SK-N-SH (cell line): ENCODE measurements at regions not wholly inside any gene's neighbourhood (a gene's known extent, or its start where the extent isn't known, plus 50 kb on each side); places are given as distances from the start of the nearest gene placed in this dataset.

Experiments used
- CTCF ChIA-PET: fragments of 300-600, 350-600 bp; formaldehyde crosslinking; extraction: SDS; loops from one replicate; lab custom pipeline; 2021; lab: Yijun Ruan, JAX
- POLR2A ChIA-PET: fragments of 350-600 bp; sonication (Branson Sonifier 250); formaldehyde crosslinking; extraction: SDS; loops from one replicate; lab custom pipeline; 2020; ENCODE audit warnings: antibody characterized with exemption, inconsistent platforms; lab: Yijun Ruan, JAX
- DNase-seq: peaks from one replicate; pipeline ENCODE4 v3.0.0; 2012
- H2AFZ ChIP-seq: fragments of 200-600 bp; sonication (generic); 2 replicates; pipeline ENCODE4 v1.8.1; 2016; ENCODE audit warnings: antibody characterized with exemption, mild to moderate bottlenecking, low read depth
- H3F3A ChIP-seq: fragments of 200-600 bp; sonication (generic); replicated peaks from 2 replicates; pipeline ENCODE3; 2016; ENCODE audit warnings: antibody characterized with exemption, mild to moderate bottlenecking; ENCODE audit not compliant: insufficient read depth
- H3K27ac ChIP-seq, 2 experiments: fragments of 200-500 bp in 1 of 2; fragments of 200-600 bp in 1 of 2; sonication (Bioruptor generic) in 1 of 2; sonication (generic), shearing (Covaris generic) in 1 of 2; 2 replicates each; pipeline versions ENCODE4 v1.5.1 to v1.6.1; 2014 to 2016; ENCODE audit warnings: low read depth in 2 of 2, inconsistent platforms in 1 of 2, low read length in 1 of 2, mild to moderate bottlenecking in 1 of 2, mixed read lengths in 1 of 2
- H3K27me3 ChIP-seq: fragments of 200-600 bp; sonication (generic), shearing (Covaris generic); 2 replicates; pipeline ENCODE4 v1.6.1; 2016; ENCODE audit warnings: mixed run types; ENCODE audit not compliant: insufficient read depth
- H3K36me3 ChIP-seq, 2 experiments: fragments of 200-500 bp in 1 of 2; fragments of 200-600 bp in 1 of 2; sonication (Bioruptor generic) in 1 of 2; sonication (generic) in 1 of 2; replicated peaks in 1 of 2; 2 replicates each; pipeline versions ENCODE3 to v1.5.1; 2014 to 2016; ENCODE audit warnings: low read length in 1 of 2, mild to moderate bottlenecking in 1 of 2; ENCODE audit not compliant: insufficient read depth in 2 of 2, control insufficient read depth in 1 of 2
- H3K4me1 ChIP-seq, 2 experiments: fragments of 200-500 bp in 1 of 2; fragments of 200-600 bp in 1 of 2; sonication (Bioruptor generic) in 1 of 2; sonication (generic), shearing (Covaris generic) in 1 of 2; 2 replicates each; pipeline versions ENCODE4 v1.5.1 to v1.6.1; 2014 to 2016; ENCODE audit warnings: low read depth in 1 of 2, low read length in 1 of 2, mixed run types in 1 of 2; ENCODE audit not compliant: insufficient read depth in 2 of 2, control insufficient read depth in 1 of 2
- H3K4me2 ChIP-seq: fragments of 200-600 bp; sonication (generic), shearing (Covaris generic); 2 replicates; pipeline ENCODE4 v1.6.1; 2017; ENCODE audit warnings: mixed run types
- H3K4me3 ChIP-seq, 2 experiments: fragments of 200-500 bp in 1 of 2; fragments of 200-600 bp in 1 of 2; sonication (Bioruptor generic) in 1 of 2; sonication (generic), shearing (Covaris generic) in 1 of 2; 2 replicates each; pipeline versions ENCODE4 v1.5.1 to v1.8.1; 2014 to 2016; ENCODE audit warnings: low read depth in 2 of 2, inconsistent platforms in 1 of 2, low read length in 1 of 2, mild to moderate bottlenecking in 1 of 2, mixed read lengths in 1 of 2, moderate library complexity in 1 of 2
- H3K79me2 ChIP-seq: fragments of 200-600 bp; sonication (generic); 2 replicates; pipeline ENCODE4 v1.8.1; 2017; ENCODE audit warnings: mild to moderate bottlenecking; ENCODE audit not compliant: insufficient read depth
- H3K9ac ChIP-seq: fragments of 200-600 bp; sonication (generic); 2 replicates; pipeline ENCODE4 v1.6.1; 2017; ENCODE audit warnings: mixed run types
- H3K9me2 ChIP-seq: fragments of 200-600 bp; sonication (generic); 2 replicates; pipeline ENCODE4 v1.6.1; 2017; ENCODE audit warnings: mixed run types
- H3K9me3 ChIP-seq: fragments of 200-600 bp; sonication (generic); 2 replicates; pipeline ENCODE4 v1.6.1; 2017; ENCODE audit warnings: mixed run types, mild to moderate bottlenecking, moderate library complexity
- H4K20me1 ChIP-seq: fragments of 200-600 bp; sonication (generic); 2 replicates; pipeline ENCODE4 v1.6.1; 2017; ENCODE audit warnings: mild to moderate bottlenecking, mixed run types; ENCODE audit not compliant: insufficient read depth
- CHD2 ChIP-seq: fragments of 150-350 bp; IDR thresholded peaks from 2 replicates; pipeline ENCODE4 v1.6.1; 2018; ENCODE audit warnings: low read length; ENCODE audit not compliant: partially characterized antibody
- CTCF ChIP-seq: fragments of 200-600 bp; sonication (generic); IDR thresholded peaks from 2 replicates; pipeline ENCODE4 v1.6.1; 2017; ENCODE audit warnings: antibody characterized with exemption, mild to moderate bottlenecking, moderate library complexity
- EZH2phosphoT487 ChIP-seq: fragments of 200-600 bp; sonication (generic); IDR thresholded peaks from 2 replicates; pipeline ENCODE4 v1.6.1; 2017; ENCODE audit warnings: low read depth, mixed run types, mild to moderate bottlenecking, antibody characterized with exemption, moderate library complexity, borderline replicate concordance
- FOXJ3 ChIP-seq: sonication (generic); formaldehyde crosslinking; IDR thresholded peaks from 2 replicates; pipeline ENCODE4 v1.5.1; 2020; ENCODE audit warnings: mild to moderate bottlenecking, missing genetic modification reagents
- GABPA ChIP-seq: IDR thresholded peaks from 2 replicates; pipeline ENCODE4 v1.4.0; 2012; ENCODE audit warnings: low read depth, mild to moderate bottlenecking
- GATA2 ChIP-seq: sonication (generic); formaldehyde crosslinking; IDR thresholded peaks from 2 replicates; pipeline ENCODE4 v1.5.0; 2020; ENCODE audit warnings: mild to moderate bottlenecking, missing genetic modification reagents
- JUND ChIP-seq: IDR thresholded peaks from 2 replicates; pipeline ENCODE4 v1.4.0; 2012
- MXI1 ChIP-seq: IDR thresholded peaks from 2 replicates; pipeline ENCODE4 v1.6.1; 2012; ENCODE audit warnings: mild to moderate bottlenecking, low read depth, low read length, improper control_type of control experiment
- PBX3 ChIP-seq: IDR thresholded peaks from 2 replicates; pipeline ENCODE4; 2012
- RAD21 ChIP-seq: IDR thresholded peaks from 2 replicates; pipeline ENCODE4 v1.6.1; 2012; ENCODE audit warnings: mild to moderate bottlenecking, low read length
- REST ChIP-seq: IDR thresholded peaks from 2 replicates; pipeline ENCODE4 v1.6.1; 2012; ENCODE audit warnings: mild to moderate bottlenecking, low read depth, low read length, moderate library complexity
- RFX5 ChIP-seq: IDR thresholded peaks from 2 replicates; pipeline ENCODE4 v1.6.1; 2012; ENCODE audit warnings: mild to moderate bottlenecking, improper control_type of control experiment, low read length
- RXRA ChIP-seq: IDR thresholded peaks from 2 replicates; pipeline ENCODE4 v1.4.0; 2012; ENCODE audit warnings: low read depth, mild to moderate bottlenecking, borderline replicate concordance
- TAF1 ChIP-seq: IDR thresholded peaks from 2 replicates; pipeline ENCODE4 v1.6.1; 2012; ENCODE audit warnings: low read depth, mild to moderate bottlenecking, low read length, moderate library complexity, borderline replicate concordance
- TCF12 ChIP-seq: IDR thresholded peaks from 2 replicates; pipeline ENCODE4 v1.4.0; 2012
- YY1 ChIP-seq: IDR thresholded peaks from 2 replicates; pipeline ENCODE4 v1.4.0; 2012; ENCODE audit warnings: low read depth, mild to moderate bottlenecking
- ZBTB33 ChIP-seq: IDR thresholded peaks from 2 replicates; pipeline ENCODE4 v1.4.0; 2012; ENCODE audit warnings: low read depth, borderline replicate concordance
- WGBS: methylation state at CpG from one replicate; pipeline ENCODE4 v1.1.6; 2017; ENCODE audit warnings: low lambda C conversion rate; 5-methylcytosine and 5-hydroxymethylcytosine counted together

- no peak overlapping the region for H3K4me3 ChIP-seq
- H3F3A ChIP-seq, result no peaks in the 10 kb centered on the region
- H3K27me3 ChIP-seq, result peaks cover 12% of the 10 kb centered on the region; the same call in 1 of the 2 replicates
- H3K9me3 ChIP-seq, result no peaks in the 10 kb centered on the region
- no peak for TF ChIP-seq PBX3
- TF ChIP-seq GATA2 (CRISPR knock-in tag), result no peak
- TF ChIP-seq CHD2, result no peak
- no peak for TF ChIP-seq RXRA
- no peak for TF ChIP-seq EZH2phosphoT487
- no peak for TF ChIP-seq GABPA
- TF ChIP-seq YY1, result no peak
- no peak for TF ChIP-seq RFX5
- no peak for TF ChIP-seq RAD21
- no peak for TF ChIP-seq ZBTB33
- TF ChIP-seq TAF1, result no peak
- no peak for TF ChIP-seq MXI1
- no peak for TF ChIP-seq JUND
- TF ChIP-seq REST, result no peak
- no peak for TF ChIP-seq TCF12
- no peak for TF ChIP-seq CTCF
- TF ChIP-seq FOXJ3 (CRISPR knock-in tag), result no peak
- no peak overlapping the region for H2AFZ ChIP-seq
- 25% methylated on average over 10 of the region's 10 CpGs for WGBS
- CTCF ChIA-PET, result interaction anchor here (0.6 to 1.2 kb wide), 3 partner anchors 36 to 51 kb away, joined by 3 read pairs; no protein-coding TSS in a partner anchor
- no peaks in the 10 kb centered on the region for H3K79me2 ChIP-seq
- no peak overlapping the region for H3K9ac ChIP-seq
- no peak for DNase-seq
- H4K20me1 ChIP-seq, result no peaks in the 10 kb centered on the region
- H3K36me3 ChIP-seq, result no peaks in the 10 kb centered on the region
- H3K4me1 ChIP-seq, result peaks cover 0 to 4% of the 10 kb centered on the region in 2 experiments; a peak in 1 of 4 replicates
- H3K27ac ChIP-seq, result no peak overlapping the region
- POLR2A ChIA-PET, result no interaction called here
- no peaks in the 10 kb centered on the region for H3K9me2 ChIP-seq
- H3K4me2 ChIP-seq, result no peak overlapping the region
Measured at GRCh38 chr6:150764334-150765066, 101.0 kb upstream of the MTHFD1L start.
